Esophagus squamous epithelium (tissue), 5 donors: ENCODE measurements at regions not wholly inside any gene's neighbourhood (a gene's known extent, or its start where the extent isn't known, plus 50 kb on each side); places are given as distances from the start of the nearest gene placed in this dataset.
A peak's percentile ranks its signal among the peaks of the same experiment; 100 is the strongest.

Experiments used
- DNase-seq: peaks from one replicate; lab custom pipeline; 2025; lab: John Stamatoyannopoulos, UW
- H3K27ac ChIP-seq, 4 donors: fragments of 200-600 bp; sonication (generic); one replicate each; pipeline ENCODE4 v1.5.1; 2016 to 2019; ENCODE audit warnings: mild to moderate bottlenecking in 1 of 4
- H3K27me3 ChIP-seq, 4 donors: fragments of 200-600 bp; sonication (generic); 1 replicate in 3 of 4; 2 replicates in 1 of 4; pipeline versions ENCODE4 v1.5.1 to v1.6.0; 2017 to 2021; ENCODE audit warnings: antibody characterized with exemption in 1 of 4
- H3K36me3 ChIP-seq, 3 donors: fragments of 200-600 bp; sonication (generic); one replicate each; pipeline ENCODE4 v1.5.1; 2016 to 2019
- H3K4me1 ChIP-seq, 3 donors: fragments of 200-600 bp; sonication (generic); one replicate each; pipeline ENCODE4 v1.5.1; 2017 to 2019
- H3K4me3 ChIP-seq, 4 donors: fragments of 200-600 bp; sonication (generic); 1 replicate in 3 of 4; 2 replicates in 1 of 4; pipeline ENCODE4 v1.5.1; 2016 to 2019; ENCODE audit warnings: mild to moderate bottlenecking in 2 of 4, moderate library complexity in 1 of 4
- H3K9me3 ChIP-seq, 3 donors: fragments of 200-600 bp; sonication (generic); one replicate each; pipeline ENCODE4 v1.5.1; 2016 to 2019
- POLR2A ChIP-seq, 4 donors: fragments of 450-650 bp; IDR thresholded peaks; one replicate each; pipeline ENCODE4 v1.6.1; 2017; ENCODE audit warnings: antibody characterized with exemption in 4 of 4, mild to moderate bottlenecking in 4 of 4, moderate library complexity in 3 of 4
- WGBS, 2 donors: methylation state at CpG; one replicate each; pipeline ENCODE4 v1.1.5; 2018; 5-methylcytosine and 5-hydroxymethylcytosine counted together
- intact Hi-C: fragments of 100-400 bp; cut with DNase I; formaldehyde crosslinking; loops from one replicate; pipeline ENCODE4 v1.15.0; 2022
- TF ChIP-seq, protein P1 (sequence below), 6 experiments: fragments of 450-650 bp in 4 of 6; fragments of 200-600 bp in 2 of 6; sonication (generic) in 2 of 6; IDR thresholded peaks; one replicate each; pipeline ENCODE4 v1.5.1; 2016 to 2019; ENCODE audit warnings: antibody characterized with exemption in 6 of 6, mild to moderate bottlenecking in 4 of 6, moderate library complexity in 4 of 6
- donor health status: DM: yes; HTN: yes; CAD: no.

DNA sequence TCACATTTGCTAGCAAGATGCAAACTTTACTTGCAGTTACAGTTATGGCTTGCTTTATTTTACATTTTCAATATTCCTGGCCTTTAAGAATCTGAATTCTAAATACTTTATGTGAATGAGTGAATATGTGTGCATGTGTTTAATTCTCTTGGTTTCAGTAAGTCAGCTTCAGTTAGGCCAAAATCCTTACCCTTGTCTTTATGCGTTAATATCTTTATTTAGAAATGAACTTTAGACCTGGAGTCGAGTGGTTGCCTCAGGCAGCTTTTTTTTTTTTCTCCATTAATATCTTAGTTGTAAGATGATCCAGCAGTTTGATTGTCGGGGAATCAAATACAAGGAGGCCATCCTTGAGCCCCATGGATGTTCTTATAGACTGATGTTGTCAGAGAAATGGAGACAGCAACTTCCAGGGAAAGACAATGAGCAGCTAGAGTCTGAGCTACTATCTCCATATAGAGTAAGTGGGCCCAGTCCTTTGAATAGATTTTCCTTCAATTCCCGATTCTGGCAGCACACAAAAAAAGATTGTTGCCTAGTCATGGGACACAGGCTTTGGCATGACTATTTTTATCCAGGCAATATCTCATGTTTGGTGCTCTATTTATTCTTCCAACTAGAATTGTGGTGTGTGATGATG, 398.0 kb downstream of the DHX35 start:
- DNase-seq, result no peak
- Histone ChIP-seq H3K27ac (no peak overlapping the region), H3K4me1 (no peaks in the 10 kb centered on the region), H3K4me3 (no peak overlapping the region), H3K36me3 (no peaks in the 10 kb centered on the region), H3K27me3 (no peaks in the 10 kb centered on the region), H3K9me3 (no peaks in the 10 kb centered on the region)
- TF ChIP-seq, protein P1, sequence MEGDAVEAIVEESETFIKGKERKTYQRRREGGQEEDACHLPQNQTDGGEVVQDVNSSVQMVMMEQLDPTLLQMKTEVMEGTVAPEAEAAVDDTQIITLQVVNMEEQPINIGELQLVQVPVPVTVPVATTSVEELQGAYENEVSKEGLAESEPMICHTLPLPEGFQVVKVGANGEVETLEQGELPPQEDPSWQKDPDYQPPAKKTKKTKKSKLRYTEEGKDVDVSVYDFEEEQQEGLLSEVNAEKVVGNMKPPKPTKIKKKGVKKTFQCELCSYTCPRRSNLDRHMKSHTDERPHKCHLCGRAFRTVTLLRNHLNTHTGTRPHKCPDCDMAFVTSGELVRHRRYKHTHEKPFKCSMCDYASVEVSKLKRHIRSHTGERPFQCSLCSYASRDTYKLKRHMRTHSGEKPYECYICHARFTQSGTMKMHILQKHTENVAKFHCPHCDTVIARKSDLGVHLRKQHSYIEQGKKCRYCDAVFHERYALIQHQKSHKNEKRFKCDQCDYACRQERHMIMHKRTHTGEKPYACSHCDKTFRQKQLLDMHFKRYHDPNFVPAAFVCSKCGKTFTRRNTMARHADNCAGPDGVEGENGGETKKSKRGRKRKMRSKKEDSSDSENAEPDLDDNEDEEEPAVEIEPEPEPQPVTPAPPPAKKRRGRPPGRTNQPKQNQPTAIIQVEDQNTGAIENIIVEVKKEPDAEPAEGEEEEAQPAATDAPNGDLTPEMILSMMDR (IDR thresholded peaks at IDR 0.05), result no peak
- no peak for TF ChIP-seq POLR2A (IDR thresholded peaks at IDR 0.05)
- intact Hi-C loops, result no loop called here
- 38 to 65% methylated on average over 4 of the region's 4 CpGs for WGBS, 2 donors

DNA sequence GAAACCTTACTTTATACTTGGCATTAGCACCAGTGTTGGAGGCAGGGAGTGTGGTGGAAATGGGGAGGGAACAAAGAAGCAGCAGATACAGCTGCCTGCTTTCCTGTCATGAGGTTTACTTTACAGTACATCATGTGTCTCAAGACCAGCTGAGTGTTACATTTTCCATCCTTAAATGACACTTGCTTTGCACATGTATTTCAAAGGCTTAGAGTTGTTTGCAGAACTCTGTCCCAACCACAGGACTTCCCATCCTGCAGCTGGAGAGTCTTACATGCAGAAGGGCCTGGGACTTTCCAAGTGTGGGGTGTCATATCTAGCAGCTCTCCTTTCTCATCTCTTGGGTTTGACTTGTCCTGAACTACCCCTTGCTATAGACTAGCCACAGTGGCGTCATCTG, 395.9 kb downstream of the DHX35 start:
- Histone ChIP-seq H3K4me1 (no peaks in the 10 kb centered on the region), H3K4me3 (no peak overlapping the region), H3K27ac (no peak overlapping the region), H3K9me3 (no peaks in the 10 kb centered on the region), H3K36me3 (no peaks in the 10 kb centered on the region), H3K27me3 (no peaks in the 10 kb centered on the region)
- intact Hi-C loops, result no loop called here
- TF ChIP-seq, protein P1 (IDR thresholded peaks at IDR 0.05), result no peak
- no peak for TF ChIP-seq POLR2A (IDR thresholded peaks at IDR 0.05)
- WGBS, 2 donors, result 63 to 67% methylated on average over 1 of the region's 1 CpG
- no peak for DNase-seq

DNA sequence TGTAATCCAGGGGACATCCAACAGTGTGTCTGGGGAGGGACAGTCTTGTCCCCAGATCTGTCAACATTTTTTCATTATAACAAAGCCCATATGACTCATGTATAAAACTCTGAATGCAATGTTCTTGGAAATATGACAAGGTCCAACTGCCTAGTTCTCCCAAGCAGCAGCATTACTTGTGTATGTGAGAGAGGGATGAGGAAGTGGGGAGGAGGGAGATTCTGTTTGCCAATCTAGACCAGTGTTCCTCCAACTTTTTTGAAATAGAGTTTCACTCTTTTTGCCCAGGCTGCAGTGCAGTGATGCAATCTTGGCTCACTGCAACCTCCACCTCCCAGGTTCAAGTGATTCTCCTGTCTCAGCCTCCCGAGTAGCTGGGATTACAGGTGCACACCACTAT, 394.8 kb downstream of the DHX35 start:
- H3K4me3 ChIP-seq, result no peak overlapping the region
- H3K27me3 ChIP-seq, result no peaks in the 10 kb centered on the region
- WGBS, 2 donors, result 67 to 90% methylated on average over 1 of the region's 1 CpG
- H3K27ac ChIP-seq, result peak overlapping the region in 1 of 4 donors; percentile 3
- H3K4me1 ChIP-seq, result no peaks in the 10 kb centered on the region
- no peaks in the 10 kb centered on the region for H3K36me3 ChIP-seq
- no peak for DNase-seq
- TF ChIP-seq POLR2A (IDR thresholded peaks at IDR 0.05), result no peak
- TF ChIP-seq, protein P1 (IDR thresholded peaks at IDR 0.05), result no peak
- intact Hi-C loops, result no loop called here
- no peaks in the 10 kb centered on the region for H3K9me3 ChIP-seq

DNA sequence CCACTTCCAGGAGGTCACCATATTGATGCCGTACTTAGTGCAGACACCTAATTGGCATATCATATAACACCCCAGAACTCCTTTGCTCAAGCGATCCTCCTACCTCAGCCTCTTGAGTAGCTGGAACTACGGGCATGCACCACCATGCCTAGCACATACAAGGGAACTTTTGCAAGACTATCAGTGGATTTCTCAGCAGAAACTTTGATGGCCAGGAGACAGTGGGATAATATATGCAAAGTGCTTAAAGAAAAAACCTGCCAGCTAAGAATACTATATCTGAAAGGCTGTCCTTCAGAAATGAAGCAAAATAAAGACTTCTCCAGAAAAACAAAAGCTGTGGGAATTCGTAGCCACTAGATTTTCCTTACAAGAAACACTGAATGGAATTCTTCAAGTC, 387.1 kb downstream of the DHX35 start:
- no peaks in the 10 kb centered on the region for H3K36me3 ChIP-seq
- H3K27me3 ChIP-seq, result no peaks in the 10 kb centered on the region
- DNase-seq, result no peak
- peaks cover 0 to 18% (median 13%) of the 10 kb centered on the region in 3 donors for H3K9me3 ChIP-seq
- H3K4me3 ChIP-seq, result no peak overlapping the region
- intact Hi-C loops, result no loop called here
- TF ChIP-seq, protein P1 (IDR thresholded peaks at IDR 0.05), result no peak
- no peak for TF ChIP-seq POLR2A (IDR thresholded peaks at IDR 0.05)
- no peak overlapping the region for H3K27ac ChIP-seq
- 78 to 85% methylated on average over 3 to 4 of the region's 4 CpGs for WGBS, 2 donors
- H3K4me1 ChIP-seq, result no peaks in the 10 kb centered on the region

DNA sequence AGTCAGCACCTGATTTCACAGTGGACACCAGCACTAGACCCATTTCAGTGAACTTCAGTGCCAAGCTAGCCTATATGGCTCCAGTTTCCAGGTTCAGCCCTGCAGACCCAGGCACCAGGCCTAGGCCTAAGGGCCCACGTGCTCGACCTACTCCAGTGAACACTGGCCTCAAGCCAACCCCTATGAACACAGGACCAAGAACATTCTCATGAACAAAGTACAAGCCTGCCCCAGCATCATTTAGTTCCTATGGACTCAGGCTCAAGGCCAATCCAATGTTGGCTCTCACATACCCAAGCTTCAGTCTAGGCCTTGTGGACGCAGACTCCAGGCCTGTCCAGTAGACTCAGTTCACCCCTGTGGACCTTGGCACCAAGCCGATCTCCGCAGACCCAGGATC, 385.5 kb downstream of the DHX35 start:
- H3K4me3 ChIP-seq, result no peak overlapping the region
- H3K9me3 ChIP-seq, result peaks cover 0 to 18% (median 13%) of the 10 kb centered on the region in 3 donors
- H3K36me3 ChIP-seq, result no peaks in the 10 kb centered on the region
- TF ChIP-seq, protein P1 (IDR thresholded peaks at IDR 0.05), result no peak
- TF ChIP-seq POLR2A (IDR thresholded peaks at IDR 0.05), result no peak
- H3K27ac ChIP-seq, result no peak overlapping the region
- H3K4me1 ChIP-seq, result no peaks in the 10 kb centered on the region
- intact Hi-C loops, result no loop called here
- 80 to 87% methylated on average over 2 to 5 of the region's 5 CpGs for WGBS, 2 donors
- no peak for DNase-seq
- H3K27me3 ChIP-seq, result no peaks in the 10 kb centered on the region
